ENCODE measurements at regions not wholly inside any gene's neighbourhood (a gene's known extent, or its start where the extent isn't known, plus 50 kb on each side); places are given as distances from the start of the nearest gene placed in this dataset.

DNA sequence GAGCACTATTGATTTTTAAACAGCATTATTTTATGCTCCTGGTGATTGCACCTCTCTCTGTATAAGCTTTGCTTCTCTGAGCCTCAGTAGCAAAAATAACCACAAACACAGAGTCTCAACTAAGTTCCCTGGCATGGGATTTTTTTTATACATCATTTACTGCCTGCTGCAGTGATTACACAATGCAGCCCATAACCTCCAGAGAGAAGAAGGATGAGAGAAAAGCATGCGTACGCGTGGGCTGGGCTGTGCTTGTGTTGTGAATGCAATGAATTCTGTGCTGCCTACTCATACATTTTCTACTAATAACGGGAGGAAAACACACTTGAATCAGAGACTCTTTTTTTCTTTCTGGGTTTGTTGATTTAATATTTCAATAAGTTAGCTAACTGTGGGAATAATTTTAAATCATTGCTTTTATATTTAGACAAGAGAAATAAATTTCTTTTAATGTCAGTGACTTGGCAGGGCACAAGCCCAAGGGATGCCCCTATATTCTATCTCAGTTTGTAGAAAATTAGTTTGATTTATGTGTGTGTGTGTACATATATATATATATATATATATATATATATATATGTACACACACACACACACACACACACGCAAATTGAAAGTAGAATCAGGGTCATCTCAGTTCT is 351.5 kb downstream of the MED10 start:
- DNase-seq (ENCODE audit: low read depth in 4 of 4, low spot score in 1 of 4) = no peak

DNA sequence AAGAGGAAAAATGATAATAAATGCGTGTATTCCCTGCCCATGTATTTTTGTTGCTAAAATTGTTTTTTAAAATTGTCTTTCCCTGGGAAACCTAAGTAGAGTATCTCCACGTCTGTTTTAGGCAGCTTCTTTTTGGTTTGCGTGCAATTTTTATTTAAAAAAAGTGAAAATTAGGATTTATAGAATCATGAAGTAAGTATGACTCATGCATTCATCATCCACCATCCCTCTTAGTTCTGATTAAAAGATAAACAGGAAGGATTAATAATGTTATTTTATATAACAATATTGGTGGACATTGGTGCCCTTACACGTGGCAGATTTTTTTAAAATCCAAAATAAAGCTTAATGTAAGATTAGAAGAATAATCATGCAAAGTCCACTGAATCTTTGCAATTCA is 358.7 kb downstream of the MED10 start:
- no peak for DNase-seq (ENCODE audit: low read depth in 4 of 4, low spot score in 1 of 4)

DNA sequence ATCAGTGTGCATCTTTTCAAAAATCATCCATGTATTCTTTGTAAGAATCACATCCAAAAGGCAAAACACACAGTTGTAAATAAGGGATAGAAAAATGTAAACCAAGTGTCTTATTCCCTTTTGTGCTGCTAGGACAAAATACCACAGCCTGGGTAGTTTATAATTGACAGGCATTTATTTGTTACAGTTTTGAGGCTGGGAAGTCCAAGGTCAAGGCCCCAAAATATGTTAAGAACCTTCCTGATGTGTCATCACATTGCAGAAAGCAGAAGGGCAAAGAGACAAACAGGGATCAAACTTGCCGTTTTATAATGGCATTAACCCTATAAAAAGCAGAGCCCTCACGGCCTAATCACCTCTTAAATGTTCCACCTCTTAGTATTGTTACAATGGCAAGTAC is 364.8 kb downstream of the MED10 start:
- no peak for DNase-seq (ENCODE audit: low read depth in 4 of 4, low spot score in 1 of 4)

DNA sequence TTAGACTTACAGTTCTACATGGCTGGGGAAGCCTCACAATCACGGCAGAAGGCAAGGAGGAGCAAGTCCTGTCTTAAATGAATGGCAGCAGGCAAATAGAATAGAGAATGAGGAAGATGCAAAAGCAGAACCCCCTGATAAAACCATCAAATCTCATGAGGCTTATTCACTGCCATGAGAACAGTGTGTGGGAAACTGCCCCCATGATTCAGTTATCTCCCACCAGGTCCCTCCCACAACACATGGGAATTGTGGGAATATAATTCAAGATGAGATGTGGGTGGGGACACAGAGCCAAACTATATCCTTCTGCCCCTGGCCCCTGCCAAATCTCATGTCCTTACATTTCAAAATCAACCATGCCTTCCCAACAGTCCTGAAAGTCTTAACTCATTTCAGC is 367.1 kb downstream of the MED10 start:
- no peak for DNase-seq (ENCODE audit: low read depth in 4 of 4, low spot score in 1 of 4)

DNA sequence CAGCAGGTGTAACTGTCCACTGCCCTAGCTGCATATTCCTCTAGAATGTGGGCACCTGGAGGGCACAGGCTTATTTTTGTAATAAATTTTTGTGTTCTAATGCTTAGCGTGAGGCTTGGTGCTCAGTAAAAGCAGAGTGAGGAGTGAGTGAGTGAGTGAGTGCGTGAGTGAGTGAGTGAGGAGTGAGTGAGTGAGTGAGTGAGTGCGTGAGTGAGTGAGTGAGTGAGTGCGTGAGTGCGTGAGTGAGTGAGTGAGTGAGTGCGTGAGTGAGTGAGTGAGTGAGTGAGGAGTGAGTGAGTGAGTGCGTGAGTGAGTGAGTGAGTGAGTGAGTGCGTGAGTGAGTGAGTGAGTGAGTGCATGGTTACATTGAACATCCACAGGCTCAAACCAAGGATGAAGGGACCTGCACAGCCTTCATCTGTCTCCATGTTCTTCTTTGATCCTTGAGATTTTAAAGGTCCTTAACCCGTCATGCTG is 371.5 kb downstream of the MED10 start:
- no peak for DNase-seq (ENCODE audit: low read depth in 4 of 4, low spot score in 1 of 4)

DNA sequence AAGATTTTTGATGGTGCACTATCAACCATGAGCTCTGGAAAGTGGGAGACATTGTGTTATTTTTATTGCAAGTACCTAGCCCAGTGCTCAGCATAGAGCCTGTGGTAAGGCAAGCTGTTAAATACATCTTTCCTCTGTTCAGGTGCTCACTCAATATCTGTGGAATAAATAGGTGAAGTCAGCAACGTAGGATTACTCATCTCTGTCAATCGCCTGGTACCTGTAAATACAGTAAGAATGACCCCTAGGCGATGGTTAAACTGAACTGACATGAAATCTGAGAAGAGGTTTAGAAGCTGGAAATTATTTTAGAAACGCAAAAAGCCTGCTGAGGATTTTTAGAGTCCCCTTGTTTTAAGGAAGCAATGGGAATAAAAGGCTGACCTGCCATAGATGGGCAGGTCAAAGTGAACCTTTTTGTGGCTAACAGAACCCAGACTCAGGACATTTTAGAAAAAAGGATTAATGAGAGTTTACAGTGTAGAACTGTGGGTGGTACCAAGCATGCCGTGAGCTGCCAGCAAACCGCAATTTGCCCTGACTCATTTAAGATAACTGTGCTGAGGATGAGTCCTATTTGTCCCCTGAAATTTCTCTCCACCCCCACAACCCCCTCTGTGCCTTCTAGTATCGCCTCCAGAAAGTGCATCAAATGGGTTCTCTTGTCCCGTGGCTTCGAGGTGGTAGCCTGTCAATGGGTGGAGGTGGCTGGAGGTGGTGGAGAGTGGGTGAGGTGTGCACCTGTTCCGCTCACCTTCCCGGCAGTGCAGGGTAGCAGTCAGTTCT is 375.1 kb downstream of the MED10 start:
- no peak for DNase-seq (ENCODE audit: low read depth in 4 of 4, low spot score in 1 of 4)

DNA sequence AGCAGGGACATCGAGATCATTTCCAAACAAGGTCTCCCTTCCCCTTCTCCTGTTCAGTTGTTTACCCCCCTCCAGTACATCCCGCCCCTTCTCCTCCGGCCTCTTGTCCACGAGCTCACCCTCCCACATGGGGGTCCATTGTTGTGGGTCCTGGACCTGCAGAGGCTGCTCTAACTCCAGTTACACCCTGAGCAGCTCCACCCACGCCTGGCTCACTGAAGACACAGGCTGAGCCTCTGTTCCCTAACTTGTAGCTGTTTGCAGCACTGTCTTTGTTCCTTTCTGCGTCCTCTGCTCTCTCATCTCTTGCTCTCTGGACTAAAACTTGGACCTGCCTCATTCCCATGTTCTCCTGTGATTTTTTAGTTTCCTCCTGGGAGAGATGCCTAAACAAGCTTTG is 377.5 kb downstream of the MED10 start:
- DNase-seq (ENCODE audit: low read depth in 4 of 4, low spot score in 1 of 4) = no peak

DNA sequence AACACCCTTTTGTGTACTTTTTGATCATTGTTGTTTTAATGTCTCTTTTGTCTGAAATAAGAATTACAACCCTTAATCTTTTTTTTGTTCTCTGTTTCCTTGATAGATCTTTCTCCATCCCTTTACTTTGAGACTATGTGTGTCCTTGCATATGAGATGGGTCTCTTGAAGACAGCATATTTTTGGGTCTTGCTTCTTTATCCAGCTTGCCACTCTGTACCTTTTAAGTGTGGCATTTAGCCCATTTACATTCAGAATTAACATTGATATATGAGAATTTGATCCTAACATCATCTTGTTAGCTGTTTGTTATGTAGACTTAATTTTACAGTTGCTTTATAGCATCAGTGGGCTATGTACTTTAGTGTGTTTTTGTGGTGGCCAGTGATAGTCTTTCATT is 382.5 kb downstream of the MED10 start:
- DNase-seq (ENCODE audit: low read depth in 4 of 4, low spot score in 1 of 4) = no peak

DNA sequence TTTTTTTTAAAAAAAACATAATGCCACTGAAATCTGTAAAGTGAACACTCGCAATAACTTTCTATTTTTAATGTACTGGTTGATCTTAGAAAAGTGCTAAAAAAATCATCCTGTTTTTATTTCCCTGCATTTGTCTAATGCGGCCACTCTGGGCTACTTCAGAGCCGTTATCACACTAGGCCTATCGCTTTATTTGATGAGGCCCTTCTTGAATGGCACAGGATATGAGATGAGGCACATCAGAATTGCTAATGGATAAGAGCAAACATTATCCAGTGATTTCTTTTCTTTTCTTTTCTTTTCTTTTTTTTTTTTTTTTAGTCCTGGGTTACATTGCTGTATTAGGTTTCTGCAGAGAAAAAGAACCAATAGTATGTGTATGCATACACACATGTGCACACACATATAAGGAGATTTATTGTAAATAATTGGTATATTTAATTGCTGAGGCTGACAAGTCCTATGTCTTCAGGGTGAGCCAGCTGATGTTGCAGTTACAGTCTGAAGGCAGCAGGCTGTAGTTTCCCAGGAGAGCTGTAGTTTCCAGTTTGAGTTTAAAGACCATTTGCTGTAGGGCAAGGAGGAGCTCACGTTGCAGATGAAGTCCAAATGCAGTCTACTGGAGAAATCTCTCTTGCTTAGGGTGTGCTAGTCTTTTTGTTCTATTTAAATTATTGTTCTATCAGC is 391.7 kb downstream of the MED10 start:
- no peak for DNase-seq (ENCODE audit: low read depth in 4 of 4, low spot score in 1 of 4)

DNA sequence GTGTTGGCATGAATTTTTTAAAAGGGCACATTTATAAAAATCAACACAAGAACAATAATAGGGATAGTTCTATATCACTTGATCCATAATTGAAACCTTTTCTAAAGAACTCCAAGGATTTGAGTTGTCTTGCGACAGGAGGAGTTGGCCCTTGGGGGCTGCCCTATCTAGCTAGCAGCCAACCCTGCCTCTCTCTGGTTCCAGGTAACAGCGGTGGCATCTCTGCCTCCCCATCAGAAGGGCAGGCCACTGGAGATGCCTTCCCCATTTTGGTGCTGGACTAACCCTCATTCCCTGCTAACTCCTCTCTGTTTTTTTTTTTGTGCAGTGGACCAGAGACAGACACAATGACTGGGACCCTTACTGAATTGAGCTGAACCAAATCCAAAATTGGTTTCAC is 393.0 kb downstream of the MED10 start:
- no peak for DNase-seq (ENCODE audit: low read depth in 4 of 4, low spot score in 1 of 4)

DNA sequence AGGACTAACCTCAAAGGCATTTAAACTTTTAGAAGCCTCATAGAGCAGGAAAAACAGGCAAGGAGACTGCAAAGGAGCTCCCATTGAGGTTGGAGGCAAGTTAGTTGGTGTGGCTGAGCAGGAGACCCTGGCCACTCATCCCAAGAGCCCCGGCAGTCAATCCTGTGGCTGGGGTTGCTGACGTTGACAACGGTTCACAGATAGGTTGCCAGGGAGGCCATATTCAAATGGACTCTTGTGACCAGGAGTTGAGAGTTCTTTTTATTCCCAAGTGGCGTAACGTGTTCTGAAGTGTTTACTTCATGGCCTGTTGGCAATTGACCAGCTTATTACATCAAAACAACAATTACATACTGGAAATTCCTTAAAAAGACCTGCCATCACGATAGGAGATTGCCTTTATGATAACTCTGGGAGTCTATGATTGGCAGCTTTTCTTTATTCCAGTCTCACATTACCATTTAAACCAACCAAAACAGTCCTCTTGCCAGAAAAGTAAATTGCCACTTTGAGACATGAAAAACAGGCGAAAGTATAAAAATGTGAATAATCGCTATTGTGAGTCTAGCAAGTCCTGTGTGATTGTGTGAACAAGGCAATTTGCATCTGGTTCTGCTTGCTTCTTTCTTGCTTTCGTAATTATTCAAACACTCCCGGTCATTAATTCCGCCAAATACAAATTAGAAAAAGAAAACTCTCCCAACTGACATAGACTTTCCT is 394.9 kb downstream of the MED10 start:
- no peak for DNase-seq (ENCODE audit: low read depth in 4 of 4, low spot score in 1 of 4)

DNA sequence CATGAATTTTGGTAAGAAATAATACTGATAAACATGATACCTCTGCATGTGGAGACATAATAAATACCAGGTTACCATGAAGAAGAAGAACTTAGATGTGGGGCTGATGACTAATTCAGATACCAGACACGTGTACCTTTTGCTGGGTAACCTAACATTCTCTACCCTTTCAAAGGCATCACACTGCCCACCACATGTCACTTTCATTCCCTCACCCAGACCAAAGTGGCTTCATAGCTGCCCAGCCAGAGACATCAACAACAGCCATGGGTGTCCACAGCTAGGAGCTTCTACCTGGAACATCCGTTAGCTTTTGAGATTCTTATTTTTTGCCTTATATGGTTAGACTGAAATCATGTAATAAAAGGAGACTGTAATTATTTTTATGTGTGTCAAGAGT is 396.8 kb downstream of the MED10 start:
- no peak for DNase-seq (ENCODE audit: low read depth in 4 of 4, low spot score in 1 of 4)

DNA sequence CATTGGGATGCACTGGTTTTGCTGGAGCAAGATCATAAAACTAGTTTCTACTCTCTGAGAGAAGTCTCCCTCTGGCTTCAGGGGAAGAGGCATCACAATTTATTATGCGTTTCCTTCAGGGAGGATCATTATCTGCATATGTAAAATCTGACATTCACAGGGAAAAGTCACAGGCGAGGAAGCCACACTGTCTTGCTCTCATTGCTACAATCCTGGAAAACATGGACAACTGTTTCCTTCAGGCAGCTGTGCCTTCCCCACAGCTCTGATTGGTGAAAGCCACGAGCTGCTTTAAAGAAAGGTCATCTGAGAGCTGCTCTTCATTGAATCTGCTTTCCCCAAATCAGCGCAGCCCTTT is 397.8 kb downstream of the MED10 start:
- no peak for DNase-seq (ENCODE audit: low read depth in 4 of 4, low spot score in 1 of 4)

DNA sequence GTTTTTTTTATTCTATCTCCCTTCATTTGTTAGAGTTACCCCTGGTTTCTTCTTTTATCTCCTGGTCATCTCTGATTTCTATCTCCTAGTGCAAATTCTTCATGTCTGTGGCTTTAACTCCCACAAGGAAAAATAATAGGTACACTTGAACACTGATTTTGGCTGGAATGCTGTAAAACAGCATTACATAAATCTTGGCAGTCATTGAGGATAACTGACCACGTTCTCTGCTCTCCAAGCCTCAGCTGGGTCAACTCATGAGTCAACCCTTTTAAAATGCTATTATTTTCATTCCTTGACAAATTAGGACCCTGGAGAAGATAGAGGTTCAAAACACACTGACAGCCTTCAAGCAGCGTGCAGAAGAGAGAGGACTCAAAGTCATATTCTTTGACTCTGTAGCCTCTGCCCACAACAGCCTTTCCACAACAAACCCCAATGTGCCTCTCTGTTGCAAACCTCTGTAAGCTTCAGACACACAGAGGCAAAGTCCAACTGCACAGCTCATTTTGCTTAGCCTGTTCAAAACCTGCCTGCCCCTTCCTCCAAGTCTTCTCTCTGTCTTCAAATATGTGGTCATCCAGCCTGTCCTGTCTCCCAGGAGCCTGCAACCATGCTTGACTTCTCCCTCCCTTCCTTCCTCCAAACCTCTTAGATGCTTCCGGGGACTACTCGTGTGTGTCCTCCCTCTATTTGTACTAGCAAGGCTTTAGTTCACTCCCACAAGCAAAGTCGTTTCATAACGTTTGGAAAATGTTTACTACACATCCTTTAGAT is 398.4 kb downstream of the MED10 start:
- DNase-seq (ENCODE audit: low read depth in 4 of 4, low spot score in 1 of 4) = no peak

DNA sequence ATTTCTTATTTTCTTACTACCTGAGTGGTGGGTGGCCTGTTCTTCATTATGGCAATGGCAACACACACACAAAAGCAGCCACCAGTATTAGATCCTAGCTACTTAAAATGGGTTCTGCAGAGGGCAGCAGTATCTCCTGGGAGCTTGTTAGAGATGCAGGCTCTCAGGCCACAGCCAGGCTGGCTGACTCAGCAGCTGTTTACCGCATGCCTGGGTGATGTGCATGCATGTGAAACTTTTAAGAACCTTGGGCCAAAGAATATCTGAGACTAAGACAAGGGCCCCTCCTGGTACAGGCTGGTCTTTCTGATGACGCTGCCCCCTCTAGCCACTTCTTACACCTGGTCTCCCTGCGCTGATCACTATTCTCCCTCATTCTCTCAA is 399.0 kb downstream of the MED10 start:
- DNase-seq (ENCODE audit: low read depth in 4 of 4, low spot score in 1 of 4) = no peak

DNA sequence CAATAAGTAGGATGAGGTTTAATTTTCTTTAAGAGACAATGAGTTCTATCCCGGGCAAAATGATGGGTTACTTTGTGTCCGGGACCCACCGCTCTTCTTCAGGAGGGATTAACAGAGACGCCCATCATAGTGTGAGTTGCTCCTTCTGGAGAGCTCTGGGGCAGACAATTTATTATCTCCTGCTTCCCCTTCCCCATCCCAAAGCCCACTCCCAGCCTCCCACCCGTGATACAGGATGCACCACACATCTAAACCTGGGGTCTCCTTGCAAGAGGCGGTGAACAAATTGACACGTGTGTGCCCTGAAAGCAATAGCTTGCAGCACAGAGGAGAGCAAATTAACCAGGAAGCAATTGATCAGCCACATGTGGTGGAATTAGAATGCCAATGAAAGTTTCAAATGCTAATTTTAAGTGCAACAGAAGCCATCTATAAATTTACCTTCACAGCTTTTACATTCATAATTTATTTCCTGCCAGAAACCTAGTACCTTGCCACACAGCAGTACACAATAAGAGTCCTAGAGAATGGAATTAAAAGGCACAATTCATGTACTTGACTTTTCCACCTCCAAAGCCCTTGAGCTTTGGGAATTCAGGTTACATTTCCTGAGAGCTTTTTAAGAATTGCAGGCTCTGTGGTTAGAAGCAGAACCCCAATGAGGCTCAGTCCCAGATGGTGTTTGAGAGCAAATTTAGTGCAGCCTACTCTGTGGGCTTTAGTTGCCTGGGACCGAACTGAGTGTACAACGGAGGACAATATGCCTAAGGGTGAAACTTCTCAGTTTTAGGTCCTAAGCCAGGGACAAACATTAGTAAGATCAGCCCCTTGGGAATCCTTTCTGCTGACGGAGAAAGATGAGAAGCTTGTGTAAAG is 399.6 kb downstream of the MED10 start:
- no peak for DNase-seq (ENCODE audit: low read depth in 4 of 4, low spot score in 1 of 4)

DNA sequence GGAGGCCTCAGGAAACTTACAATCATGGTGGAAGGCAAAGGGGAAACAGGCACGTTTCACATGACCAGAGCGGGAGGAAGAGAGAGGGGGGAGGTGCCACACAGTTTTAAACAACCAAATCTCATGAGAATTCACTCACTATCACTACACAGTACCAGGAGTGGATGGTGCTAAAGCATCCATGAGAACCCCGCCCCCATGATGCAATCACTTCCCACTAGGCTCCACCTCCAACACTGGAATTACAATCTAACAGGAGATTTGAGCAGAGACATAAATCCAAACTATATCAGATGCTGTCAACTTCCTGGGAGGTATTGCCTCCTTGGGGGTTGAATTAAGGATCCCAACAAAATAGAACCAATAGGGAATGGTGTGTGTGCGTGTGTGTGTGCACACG is 407.1 kb downstream of the MED10 start:
- DNase-seq (ENCODE audit: low read depth in 4 of 4, low spot score in 1 of 4) = no peak

DNA sequence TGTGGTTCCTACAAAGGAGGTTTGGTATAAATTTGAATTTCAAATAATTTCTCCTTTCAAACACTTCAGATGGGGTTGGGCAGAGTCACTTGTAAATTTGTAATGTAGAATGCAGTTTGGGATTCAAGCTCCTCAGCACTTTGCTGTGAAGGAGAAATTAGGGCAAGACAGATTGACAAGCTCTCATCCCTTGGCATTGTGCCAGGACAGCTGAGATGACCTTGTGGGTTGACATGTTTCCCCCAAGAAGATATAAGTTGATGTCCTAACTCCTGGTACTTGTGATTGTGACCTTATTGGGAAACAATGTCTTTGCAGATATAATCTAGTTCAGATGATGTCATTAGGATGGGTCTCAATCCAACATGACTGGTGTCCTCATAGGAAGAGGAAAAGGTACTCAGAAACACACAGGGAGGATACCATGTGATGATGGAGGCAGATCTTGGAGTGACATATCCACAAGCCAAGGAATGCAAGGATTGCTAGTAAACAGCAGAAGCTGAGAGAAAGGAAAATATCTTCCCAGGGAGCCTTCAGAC is 408.3 kb downstream of the MED10 start:
- no peak for DNase-seq (ENCODE audit: low read depth in 4 of 4, low spot score in 1 of 4)

DNA sequence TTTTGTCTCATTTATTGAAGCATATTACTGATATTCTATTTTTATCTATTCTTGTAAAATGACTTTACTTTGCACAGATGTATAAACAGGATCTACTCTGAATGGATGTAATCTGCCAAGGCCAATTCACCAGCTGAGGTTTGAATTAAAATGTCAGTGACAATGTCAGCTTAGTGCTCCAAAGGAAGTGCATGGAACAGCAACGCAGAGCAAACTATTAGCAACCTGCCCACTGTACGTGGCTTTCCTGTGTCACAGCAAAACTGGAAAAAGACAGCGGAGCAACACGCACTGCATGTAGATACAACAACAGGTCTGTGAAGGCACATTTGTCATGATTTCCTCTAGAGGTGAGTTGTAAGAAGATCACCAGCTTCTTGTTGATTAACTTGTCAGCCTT is 409.4 kb downstream of the MED10 start:
- DNase-seq (ENCODE audit: low read depth in 4 of 4, low spot score in 1 of 4) = no peak

DNA sequence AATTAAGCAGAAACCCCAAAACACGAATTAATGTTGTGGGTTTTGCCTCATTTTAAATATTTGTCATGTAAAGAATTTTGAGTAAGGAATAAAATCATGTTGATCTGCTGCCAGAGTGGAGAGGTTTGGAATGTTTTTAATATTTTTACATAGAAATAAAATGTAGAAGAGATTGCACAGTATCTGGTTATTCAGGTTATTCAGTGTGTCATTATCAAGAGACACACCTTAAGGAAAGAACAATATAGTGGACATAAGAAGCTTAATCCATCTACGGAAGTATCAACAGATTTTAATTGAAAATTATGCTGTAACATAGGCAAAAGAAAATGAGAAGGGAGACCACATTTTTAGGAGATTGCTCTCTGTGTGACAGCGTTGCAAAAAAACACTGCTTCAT is 410.4 kb downstream of the MED10 start:
- DNase-seq (ENCODE audit: low read depth in 4 of 4, low spot score in 1 of 4) = no peak
